GM18517 (cell line): ENCODE measurements at regions not wholly inside any gene's neighbourhood (a gene's known extent, or its start where the extent isn't known, plus 50 kb on each side); places are given as distances from the start of the nearest gene placed in this dataset.

Experiments used
- ATAC-seq: cut with Tn5 transposase; IDR thresholded peaks from one replicate; pipeline ENCODE4 v1.9.1; 2021; ENCODE audit warnings: mild to moderate bottlenecking, moderate library complexity; ENCODE audit not compliant: unreplicated experiment

DNA sequence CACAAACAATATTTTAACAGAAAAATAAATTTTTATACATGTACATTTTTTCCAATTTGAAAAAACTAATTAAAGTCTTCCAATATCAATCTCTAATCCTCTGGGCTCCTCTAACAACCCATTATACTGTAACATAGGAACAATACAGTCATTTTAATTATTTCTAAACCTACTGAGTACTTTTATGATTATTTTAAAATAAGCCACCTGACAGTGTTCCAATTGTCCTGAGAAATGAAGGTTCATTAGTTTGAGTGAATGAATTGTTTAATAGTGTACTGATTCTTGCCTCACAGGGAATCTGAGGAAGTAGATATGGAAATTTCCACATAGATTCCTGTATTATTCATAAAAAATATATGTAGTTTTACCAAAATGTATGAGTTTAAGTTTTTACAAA lies 123.1 kb upstream of the EYS start:
- ATAC-seq = no peak

DNA sequence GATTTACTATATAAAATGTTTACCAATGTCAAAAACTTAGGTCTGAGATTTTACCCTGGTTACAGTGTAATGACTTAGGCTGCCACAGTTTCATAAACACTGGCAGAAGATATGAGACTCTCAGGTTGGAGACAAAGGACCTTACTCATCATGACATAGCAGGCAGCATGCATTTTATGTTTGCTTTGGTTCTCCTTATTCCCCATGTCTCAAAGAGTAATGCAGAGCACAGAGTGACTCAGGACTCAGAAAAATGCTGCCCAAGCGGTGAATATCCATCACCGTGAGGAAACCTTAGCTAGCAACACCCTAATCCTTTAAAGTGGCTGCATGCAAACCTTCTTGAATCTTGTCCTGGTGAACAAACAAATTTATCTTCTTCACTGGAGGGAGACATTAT lies 112.1 kb upstream of the EYS start:
- ATAC-seq = no peak

DNA sequence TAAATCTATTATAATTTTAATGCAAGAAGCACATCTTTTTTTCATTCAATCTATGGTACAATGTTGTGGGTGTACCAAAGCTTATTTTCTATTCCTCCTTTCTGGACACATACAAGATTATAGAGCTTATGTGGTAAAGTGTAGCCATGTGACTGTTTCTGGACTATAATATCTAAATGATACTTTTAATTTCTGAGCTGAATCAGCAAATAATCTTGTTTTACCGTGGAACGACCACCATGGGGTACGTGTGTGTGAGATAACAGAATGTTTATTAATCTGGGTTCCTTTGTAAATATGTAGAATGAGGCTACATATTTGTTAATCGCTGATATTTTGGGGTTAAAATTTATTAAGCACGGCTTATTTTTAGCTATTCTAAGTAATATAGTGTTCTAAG lies 111.5 kb upstream of the EYS start:
- no peak for ATAC-seq

DNA sequence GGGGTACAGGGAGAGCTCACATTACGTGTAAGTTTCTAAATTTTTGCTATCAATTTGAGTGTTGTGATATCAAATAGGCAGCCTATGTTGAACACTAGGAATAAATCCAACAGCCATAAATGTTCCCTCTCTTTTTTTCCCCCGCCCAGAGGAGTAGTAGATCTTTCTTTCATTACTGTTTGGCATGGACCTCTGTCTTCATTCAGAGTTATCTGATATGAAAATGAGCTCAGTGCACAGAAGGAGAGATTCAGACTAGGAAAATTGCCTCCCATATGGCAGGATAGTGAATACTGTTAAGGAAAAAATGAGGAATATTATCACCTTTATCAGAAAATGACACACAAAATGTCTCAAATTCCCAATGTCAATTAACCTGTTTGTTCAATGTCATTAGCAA lies 110.0 kb upstream of the EYS start:
- ATAC-seq = no peak

DNA sequence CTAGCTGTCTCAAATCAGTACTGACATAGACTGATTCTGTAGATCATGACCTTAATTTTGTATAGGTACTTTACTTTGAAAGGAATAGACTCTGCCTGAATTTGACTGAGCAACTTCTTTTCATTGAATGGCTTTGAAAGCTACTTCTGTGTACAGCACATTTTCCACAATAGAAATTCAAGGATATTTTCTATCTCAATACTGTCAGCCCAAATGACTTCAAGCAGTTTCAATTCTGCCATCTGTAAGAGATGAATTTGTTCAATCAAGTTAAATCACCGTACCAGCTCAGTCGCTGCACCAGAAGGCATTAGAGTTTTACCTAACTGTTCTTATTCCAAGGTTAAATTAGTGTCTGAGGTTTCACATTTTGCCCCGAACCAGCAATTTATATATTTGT lies 107.0 kb upstream of the EYS start:
- ATAC-seq = no peak

DNA sequence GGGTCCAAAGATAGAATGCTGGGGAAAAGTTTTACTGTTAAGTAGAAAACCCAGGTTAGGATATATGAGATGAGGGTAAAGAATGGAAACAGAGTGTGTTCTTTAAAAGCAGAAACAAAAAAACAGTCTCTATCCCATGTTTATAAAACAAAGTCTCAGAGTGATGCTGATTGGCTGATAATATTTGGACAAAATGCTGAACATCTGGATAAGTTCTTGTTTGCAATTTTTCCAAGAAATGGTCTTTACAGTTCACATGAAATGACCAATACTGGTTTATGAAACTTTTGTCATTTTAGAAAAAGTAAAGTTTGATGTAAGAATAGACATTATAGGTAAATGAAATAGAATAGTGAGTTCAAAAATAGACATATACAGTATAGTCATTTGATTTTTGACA lies 96.2 kb upstream of the EYS start:
- no peak for ATAC-seq

DNA sequence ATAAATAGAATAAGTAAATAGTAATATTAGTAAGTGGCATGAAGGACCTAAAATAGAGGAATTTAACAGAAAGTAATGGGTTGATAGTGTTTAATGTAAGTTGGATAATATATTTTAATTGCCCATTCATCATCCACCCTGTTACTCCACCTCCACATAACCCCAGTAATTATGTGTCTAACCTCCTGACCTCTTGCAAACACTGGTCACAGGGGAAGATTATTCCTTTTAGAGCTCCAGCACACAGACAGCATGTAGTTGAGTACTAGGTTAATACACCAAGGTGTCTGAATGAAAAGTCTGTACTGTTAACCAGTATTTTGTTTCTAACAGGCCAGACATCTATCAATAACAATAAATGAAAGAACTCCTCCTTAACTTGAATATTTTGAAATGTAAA lies 92.4 kb upstream of the EYS start:
- no peak for ATAC-seq

DNA sequence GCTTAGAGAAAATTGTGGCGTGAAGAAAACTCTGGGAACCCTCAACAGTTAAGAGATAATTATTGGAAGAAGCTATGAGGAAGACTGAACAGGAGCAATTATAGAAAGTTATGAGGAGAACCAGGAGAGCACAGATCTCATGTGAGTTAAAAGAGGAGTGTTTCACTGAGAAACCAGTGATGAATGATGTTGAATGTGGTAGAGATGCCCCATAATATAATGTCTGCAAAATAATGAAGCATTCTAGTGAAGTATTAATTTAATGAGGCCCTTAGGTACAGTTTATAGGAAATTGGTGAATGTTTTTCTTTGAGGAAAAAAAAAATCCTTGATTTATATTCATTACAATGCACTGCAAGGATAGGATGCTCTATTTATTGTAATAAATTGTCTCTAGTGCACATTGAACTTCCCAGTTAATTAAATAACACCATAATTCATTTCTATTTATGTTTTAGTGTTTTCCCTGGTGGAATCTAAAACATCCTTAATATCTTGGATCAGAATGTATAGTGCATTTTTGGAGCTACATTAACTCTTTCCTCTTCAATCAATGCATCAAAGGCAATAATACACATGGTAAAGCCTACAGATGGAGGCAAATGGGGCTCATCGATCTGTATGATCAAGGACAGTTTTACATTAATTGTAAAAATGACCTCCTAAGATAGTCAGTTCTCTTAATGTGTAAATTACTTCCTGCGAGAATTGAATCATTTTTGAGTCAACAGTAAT lies 91.4 kb upstream of the EYS start:
- no peak for ATAC-seq

DNA sequence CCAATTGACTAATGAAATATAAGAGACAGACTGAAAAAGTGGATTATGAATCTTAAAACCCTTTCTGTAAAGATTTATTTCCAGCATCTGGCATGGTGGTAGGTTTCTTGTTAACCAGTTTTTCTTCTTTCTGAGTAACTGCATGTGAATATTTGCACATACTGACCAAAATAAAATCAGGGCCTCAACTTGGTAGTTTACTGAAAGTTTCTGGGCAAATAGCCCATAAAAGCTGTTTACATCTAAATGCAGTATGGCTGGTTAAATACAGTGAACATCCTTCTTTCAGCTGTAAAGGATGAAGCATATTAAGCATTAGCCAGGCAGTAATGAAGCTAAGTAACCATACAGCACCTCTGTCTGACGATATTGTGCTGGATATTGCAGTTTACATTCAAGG lies 83.6 kb upstream of the EYS start:
- ATAC-seq = no peak

DNA sequence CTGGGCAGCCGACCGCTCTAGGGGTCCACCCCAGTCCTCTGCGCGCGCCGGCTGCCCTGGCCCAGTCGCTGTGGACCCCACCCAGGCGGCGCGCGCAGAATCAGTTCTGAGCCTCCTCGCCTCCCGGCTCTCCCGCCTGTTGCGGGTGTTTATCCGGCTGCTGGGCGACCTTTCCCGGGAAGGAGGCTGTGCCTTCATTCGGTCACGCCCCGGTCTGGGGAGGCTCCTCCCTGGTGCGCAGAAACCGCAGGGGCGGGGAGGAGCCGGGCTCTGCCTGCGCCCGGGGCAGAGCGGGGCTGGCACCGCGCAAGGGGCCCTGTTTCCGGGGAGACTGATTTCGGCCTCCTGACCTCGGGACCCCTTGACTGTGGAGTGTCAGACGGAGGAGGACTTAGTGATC lies 80.8 kb upstream of the EYS start:
- no peak for ATAC-seq

DNA sequence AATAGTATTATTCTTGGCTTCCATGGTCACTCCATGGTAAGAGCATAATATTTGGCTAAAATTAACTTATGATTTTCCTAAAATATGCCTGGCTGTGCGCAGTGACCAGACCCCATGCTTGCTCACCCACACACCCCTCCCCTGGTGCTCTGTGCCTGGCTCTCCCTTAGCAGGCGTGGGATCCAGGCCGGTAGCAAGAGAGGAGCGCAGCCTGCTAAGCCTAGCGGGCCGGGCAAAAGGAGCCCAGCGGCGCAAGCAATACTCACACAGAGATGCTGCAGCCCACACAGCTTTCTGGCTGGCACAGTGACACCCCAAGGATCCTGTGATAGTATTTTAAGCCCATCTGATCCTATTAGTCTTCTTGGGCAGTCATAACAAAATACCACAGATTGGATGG lies 79.8 kb upstream of the EYS start:
- ATAC-seq = no peak

DNA sequence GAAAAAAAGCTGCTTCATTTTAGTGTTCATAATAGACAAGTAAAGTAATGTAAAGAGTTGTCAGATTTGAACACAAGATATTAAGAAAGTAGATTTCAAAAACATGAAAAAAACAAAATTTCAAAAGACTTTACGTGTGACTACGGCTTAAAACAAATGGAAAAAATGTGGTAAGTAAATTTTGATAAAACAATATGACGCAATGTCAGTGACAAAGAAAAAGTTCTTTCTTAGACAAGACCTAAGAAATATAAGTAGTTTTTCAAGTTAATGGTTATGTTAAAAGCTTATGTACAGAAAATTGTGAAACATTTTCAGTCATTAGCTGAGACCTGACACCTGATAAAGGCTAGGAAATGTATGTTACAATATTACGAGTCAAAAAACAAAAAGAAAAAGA lies 73.7 kb upstream of the EYS start:
- ATAC-seq = no peak

DNA sequence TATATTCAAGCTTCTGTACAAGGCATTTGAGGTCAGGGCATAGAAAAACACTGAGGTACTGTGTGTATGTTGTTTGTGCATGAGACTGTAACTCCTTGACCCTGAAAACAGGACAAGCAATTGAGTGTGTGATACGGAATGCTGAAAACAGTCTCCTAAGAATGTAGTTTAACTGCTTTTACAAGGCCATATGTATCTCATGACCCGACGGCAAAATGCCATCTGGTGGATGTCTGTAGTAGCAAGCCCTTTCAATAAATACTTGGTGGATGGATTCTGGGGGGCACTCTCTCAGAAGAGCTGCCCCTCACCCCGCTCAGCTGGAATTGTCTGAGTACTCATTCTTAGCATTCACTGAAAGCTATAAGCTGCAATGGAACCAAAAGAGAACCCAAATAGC lies 69.3 kb upstream of the EYS start:
- no peak for ATAC-seq

DNA sequence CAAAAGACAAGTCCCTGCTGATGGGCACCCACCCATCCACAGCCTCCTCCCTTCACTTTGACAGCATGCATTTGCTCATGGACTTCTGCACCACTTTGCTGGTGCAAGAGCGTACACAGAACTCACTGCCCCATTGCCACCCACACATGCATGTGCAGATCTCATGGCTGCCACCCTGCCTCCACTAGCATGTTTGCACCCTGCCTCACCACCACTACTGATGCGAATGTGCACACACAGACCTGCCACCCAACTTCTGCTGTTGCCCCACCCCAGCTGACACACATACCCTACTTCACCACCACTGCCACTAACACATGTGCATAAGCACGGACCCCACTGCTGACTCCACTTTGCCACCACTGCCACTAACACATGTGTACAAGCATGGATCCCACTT lies 64.9 kb upstream of the EYS start:
- ATAC-seq = no peak

DNA sequence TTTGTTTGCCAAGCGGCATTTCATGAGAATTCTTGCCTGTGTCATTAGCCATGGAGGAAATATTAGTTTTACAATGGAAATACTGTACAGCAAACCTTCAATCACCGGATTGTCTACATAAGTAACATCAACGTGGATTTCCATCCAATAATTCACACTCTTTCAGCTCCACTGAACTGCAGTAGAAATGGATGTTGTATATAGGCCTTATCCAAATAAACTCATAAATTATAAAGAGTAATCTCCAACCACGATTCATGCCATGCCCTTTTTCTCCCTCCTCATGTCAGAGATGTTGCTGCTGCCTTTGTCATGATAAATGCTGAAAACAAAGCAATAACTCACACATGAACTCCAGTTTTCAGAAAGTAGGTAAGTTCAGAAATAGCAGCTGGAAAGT lies 54.9 kb upstream of the EYS start:
- ATAC-seq = no peak

DNA sequence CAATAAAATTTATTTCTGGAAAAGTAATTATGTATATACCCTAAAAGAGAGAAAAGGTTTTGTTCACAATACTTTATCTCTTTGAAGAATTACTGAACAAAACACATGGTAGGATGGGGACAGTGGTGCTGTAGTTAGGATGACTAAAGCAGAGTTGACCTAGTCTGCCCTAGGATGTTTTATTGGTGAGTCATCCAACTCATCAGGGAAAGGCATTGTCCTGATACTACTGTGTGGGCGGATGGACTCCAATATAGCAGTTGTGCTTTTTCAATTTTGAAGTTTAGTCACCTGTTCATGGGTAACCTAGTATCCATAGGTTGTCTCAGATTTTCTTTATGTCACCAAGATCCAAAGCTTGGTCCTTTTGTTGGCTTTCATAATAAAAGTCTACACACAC lies 53.3 kb upstream of the EYS start:
- ATAC-seq = no peak
